Fibroblast of lung (primary cell): ENCODE measurements at regions not wholly inside any gene's neighbourhood (a gene's known extent, or its start where the extent isn't known, plus 50 kb on each side); places are given as distances from the start of the nearest gene placed in this dataset.

ENCODE experiments used
- EZH2 ChIP-seq: IDR thresholded peaks from 2 replicates; pipeline ENCODE4 v1.5.1; 2012; ENCODE audit warnings: low read length, control low read depth, mild to moderate bottlenecking; ENCODE audit errors: missing control alignments
- TF ChIP-seq, protein P1 (sequence below), 2 donors: IDR thresholded peaks in 1 of 2; conservative IDR thresholded peaks in 1 of 2; 1 replicate in 1 of 2; 2 replicates in 1 of 2; pipeline ENCODE4 v1.5.1; 2011 to 2012; ENCODE audit warnings: low read length in 2 of 2, control low read depth in 1 of 2, inconsistent platforms in 1 of 2, low read depth in 1 of 2, mild to moderate bottlenecking in 1 of 2

DNA sequence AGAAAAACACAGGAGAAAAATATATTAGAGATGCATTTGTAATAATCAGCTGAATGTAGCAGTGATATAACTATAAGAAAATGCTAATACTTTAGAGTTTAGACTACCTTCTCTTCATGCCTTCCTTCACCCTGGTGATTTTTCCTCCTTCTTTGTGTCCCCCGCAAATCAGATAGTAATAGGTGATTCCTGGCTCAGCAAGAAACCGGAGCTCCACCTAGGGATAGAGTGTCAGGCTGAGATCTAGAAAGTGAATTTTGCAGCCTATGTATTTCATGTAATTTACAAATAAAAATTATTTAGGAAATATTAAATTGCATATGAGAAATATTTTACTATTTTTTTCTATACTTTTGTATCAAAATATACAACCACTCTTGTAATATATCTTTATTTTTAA, 109.8 kb upstream of the ST8SIA4 start:
- TF ChIP-seq, protein P1, sequence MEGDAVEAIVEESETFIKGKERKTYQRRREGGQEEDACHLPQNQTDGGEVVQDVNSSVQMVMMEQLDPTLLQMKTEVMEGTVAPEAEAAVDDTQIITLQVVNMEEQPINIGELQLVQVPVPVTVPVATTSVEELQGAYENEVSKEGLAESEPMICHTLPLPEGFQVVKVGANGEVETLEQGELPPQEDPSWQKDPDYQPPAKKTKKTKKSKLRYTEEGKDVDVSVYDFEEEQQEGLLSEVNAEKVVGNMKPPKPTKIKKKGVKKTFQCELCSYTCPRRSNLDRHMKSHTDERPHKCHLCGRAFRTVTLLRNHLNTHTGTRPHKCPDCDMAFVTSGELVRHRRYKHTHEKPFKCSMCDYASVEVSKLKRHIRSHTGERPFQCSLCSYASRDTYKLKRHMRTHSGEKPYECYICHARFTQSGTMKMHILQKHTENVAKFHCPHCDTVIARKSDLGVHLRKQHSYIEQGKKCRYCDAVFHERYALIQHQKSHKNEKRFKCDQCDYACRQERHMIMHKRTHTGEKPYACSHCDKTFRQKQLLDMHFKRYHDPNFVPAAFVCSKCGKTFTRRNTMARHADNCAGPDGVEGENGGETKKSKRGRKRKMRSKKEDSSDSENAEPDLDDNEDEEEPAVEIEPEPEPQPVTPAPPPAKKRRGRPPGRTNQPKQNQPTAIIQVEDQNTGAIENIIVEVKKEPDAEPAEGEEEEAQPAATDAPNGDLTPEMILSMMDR (conservative IDR thresholded peaks at IDR 0.05 in 1 of 2, IDR thresholded peaks at IDR 0.05 in 1 of 2; ENCODE audit: low read depth in 1 of 2, low read length in 2 of 2): no peak
- no peak for TF ChIP-seq EZH2
